Transverse colon (tissue), 3 donors: ENCODE measurements at regions not wholly inside any gene's neighbourhood (a gene's known extent, or its start where the extent isn't known, plus 50 kb on each side); places are given as distances from the start of the nearest gene placed in this dataset.
"Not testable (repeated sequence)": the region's sequence is repeated elsewhere in the genome, so short reads cannot be mapped to it uniquely, and the experiment has no call there.

Source experiments
- CTCF ChIP-seq, 5 experiments: fragments of 200-600 bp in 3 of 5; fragments of 450-650 bp in 2 of 5; sonication (generic) in 3 of 5; IDR thresholded peaks; 1 replicate in 2 of 5; 2 replicates in 3 of 5; pipeline ENCODE4 v1.5.1; 2016 to 2017; ENCODE audit warnings: antibody characterized with exemption in 5 of 5, inconsistent platforms in 3 of 5, mild to moderate bottlenecking in 2 of 5, moderate library complexity in 1 of 5
- EP300 ChIP-seq: sonication (generic); formaldehyde crosslinking; IDR thresholded peaks from one replicate; pipeline ENCODE4 v1.6.1; 2017; ENCODE audit warnings: antibody characterized with exemption, low read depth
- POLR2A ChIP-seq: fragments of 450-650 bp; IDR thresholded peaks from one replicate; pipeline ENCODE4 v1.6.1; 2016; ENCODE audit warnings: antibody characterized with exemption, mild to moderate bottlenecking, moderate library complexity

- TF ChIP-seq CTCF (IDR thresholded peaks at IDR 0.05); POLR2A; EP300: not testable (repeated sequence)
These were observed 112.2 kb downstream of the MAD2L1 start for GRCh38 chr4:119954487-119954886.
